HFFc6 (cell line): ENCODE measurements at regions not wholly inside any gene's neighbourhood (a gene's known extent, or its start where the extent isn't known, plus 50 kb on each side); places are given as distances from the start of the nearest gene placed in this dataset.

Source experiments
- DNase-seq: peaks from one replicate; pipeline ENCODE4 v3.0.0-alpha.2; 2018
- H3K27ac Mint-ChIP-seq: 2 replicates; pipeline ENCODE4 v1.8.0; 2020; ENCODE audit warnings: mild to moderate bottlenecking, mixed read lengths
- H3K27me3 Mint-ChIP-seq: 2 replicates; pipeline ENCODE4 v1.8.0; 2021; ENCODE audit warnings: mild to moderate bottlenecking, moderate library complexity, mixed read lengths; ENCODE audit not compliant: insufficient read depth
- H3K36me3 Mint-ChIP-seq: 2 replicates; pipeline ENCODE4 v1.8.0; 2021; ENCODE audit warnings: low read depth, mixed read lengths
- H3K4me1 Mint-ChIP-seq: 2 replicates; pipeline ENCODE4 v1.8.0; 2020; ENCODE audit warnings: low read depth, mixed read lengths
- H3K4me3 Mint-ChIP-seq: 2 replicates; pipeline ENCODE4 v1.8.0; 2020; ENCODE audit warnings: mild to moderate bottlenecking, moderate library complexity, mixed read lengths
- H3K9me3 Mint-ChIP-seq: 2 replicates; pipeline ENCODE4 v1.8.0; 2020; ENCODE audit warnings: mild to moderate bottlenecking, mixed read lengths
- TF ChIP-seq, protein P1 (sequence below): fragments of 200-600 bp; sonication (generic); IDR thresholded peaks from 2 replicates; pipeline ENCODE4 v1.5.0; 2021; ENCODE audit warnings: antibody characterized with exemption, mild to moderate bottlenecking

GRCh38 chr2:234751275-234751973, 200.4 kb upstream of the SH3BP4 start:
- Mint-ChIP-seq H3K27me3 (no peaks in the 10 kb centered on the region; the same call in none of the 2 replicates), H3K9me3 (no peaks in the 10 kb centered on the region), H3K4me1 (peaks cover 13% of the 10 kb centered on the region), H3K4me3 (no peak overlapping the region), H3K36me3 (no peaks in the 10 kb centered on the region), H3K27ac (no peak overlapping the region)
- DNase-seq: no peak
- TF ChIP-seq, protein P1, sequence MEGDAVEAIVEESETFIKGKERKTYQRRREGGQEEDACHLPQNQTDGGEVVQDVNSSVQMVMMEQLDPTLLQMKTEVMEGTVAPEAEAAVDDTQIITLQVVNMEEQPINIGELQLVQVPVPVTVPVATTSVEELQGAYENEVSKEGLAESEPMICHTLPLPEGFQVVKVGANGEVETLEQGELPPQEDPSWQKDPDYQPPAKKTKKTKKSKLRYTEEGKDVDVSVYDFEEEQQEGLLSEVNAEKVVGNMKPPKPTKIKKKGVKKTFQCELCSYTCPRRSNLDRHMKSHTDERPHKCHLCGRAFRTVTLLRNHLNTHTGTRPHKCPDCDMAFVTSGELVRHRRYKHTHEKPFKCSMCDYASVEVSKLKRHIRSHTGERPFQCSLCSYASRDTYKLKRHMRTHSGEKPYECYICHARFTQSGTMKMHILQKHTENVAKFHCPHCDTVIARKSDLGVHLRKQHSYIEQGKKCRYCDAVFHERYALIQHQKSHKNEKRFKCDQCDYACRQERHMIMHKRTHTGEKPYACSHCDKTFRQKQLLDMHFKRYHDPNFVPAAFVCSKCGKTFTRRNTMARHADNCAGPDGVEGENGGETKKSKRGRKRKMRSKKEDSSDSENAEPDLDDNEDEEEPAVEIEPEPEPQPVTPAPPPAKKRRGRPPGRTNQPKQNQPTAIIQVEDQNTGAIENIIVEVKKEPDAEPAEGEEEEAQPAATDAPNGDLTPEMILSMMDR: no peak

GRCh38 chr2:234747833-234748559, 203.8 kb upstream of the SH3BP4 start:
- no peak for DNase-seq
- Mint-ChIP-seq H3K36me3 (no peaks in the 10 kb centered on the region), H3K27me3 (peaks cover 2% of the 10 kb centered on the region), H3K4me3 (no peak overlapping the region), H3K27ac (no peak overlapping the region), H3K4me1 (peaks cover 6% of the 10 kb centered on the region), H3K9me3 (no peaks in the 10 kb centered on the region)
- TF ChIP-seq, protein P1: no peak

DNA sequence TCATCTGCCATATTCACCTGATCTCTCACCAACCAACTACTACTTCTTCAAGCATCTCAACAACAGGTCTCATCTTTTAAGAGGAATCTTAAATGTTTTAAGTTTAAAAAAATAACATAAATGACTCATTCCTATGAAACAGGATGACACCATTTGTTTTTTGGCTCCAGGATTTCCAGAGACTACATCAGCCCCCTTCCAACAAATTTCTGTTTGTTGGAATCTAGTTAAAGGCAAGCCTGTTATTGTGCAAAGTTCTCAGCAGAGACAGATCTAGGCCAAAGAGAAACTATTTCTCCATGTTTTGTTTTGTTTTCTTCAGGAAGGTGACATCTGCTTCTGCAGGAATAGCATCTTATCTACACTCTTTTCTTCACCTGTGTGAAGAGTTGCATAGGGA, 204.8 kb upstream of the SH3BP4 start:
- Mint-ChIP-seq H3K4me1 (peaks cover 9% of the 10 kb centered on the region), H3K4me3 (no peak overlapping the region), H3K27me3 (peaks cover 2% of the 10 kb centered on the region), H3K36me3 (peaks cover 3% of the 10 kb centered on the region; the same call in 1 of the 2 replicates), H3K27ac (no peak overlapping the region), H3K9me3 (peaks cover 2% of the 10 kb centered on the region; the same call in 1 of the 2 replicates)
- TF ChIP-seq, protein P1: no peak
- DNase-seq: no peak

DNA sequence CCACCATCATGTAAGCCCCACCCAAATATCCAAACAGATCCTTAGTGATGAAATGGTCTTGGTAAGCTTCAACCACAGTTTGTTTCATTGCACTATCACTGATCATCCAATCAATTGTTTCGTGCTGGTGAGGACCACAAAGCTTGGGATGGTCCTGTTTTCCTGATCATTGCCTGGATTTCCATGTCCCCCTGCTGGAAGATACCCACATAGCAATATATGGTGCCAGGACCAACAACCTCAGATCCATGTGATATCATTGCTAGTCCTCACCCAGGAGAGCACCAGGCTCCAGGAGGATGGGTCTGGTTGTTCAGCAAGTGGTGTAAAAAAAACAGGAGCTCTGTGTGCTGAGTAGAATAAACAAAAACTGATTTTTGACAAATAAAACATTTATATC, 206.5 kb upstream of the SH3BP4 start:
- peaks cover 2% of the 10 kb centered on the region for H3K27me3 Mint-ChIP-seq
- H3K9me3 Mint-ChIP-seq: peaks cover 6% of the 10 kb centered on the region; the same call in 1 of the 2 replicates
- no peak for DNase-seq
- TF ChIP-seq, protein P1: peak; percentile 33
- H3K4me3 Mint-ChIP-seq: no peak overlapping the region
- peaks cover 14% of the 10 kb centered on the region for H3K4me1 Mint-ChIP-seq
- H3K27ac Mint-ChIP-seq: no peak overlapping the region
- H3K36me3 Mint-ChIP-seq: peaks cover 7% of the 10 kb centered on the region; the same call in 1 of the 2 replicates

GRCh38 chr2:234741976-234742375, 209.8 kb upstream of the SH3BP4 start:
- peaks cover 4% of the 10 kb centered on the region for H3K27me3 Mint-ChIP-seq
- H3K27ac Mint-ChIP-seq: no peak overlapping the region
- H3K36me3 Mint-ChIP-seq: peaks cover 7% of the 10 kb centered on the region; the same call in 1 of the 2 replicates
- no peak for DNase-seq
- TF ChIP-seq, protein P1: no peak
- no peak overlapping the region for H3K4me3 Mint-ChIP-seq
- peaks cover 11% of the 10 kb centered on the region for H3K4me1 Mint-ChIP-seq
- peaks cover 6% of the 10 kb centered on the region; the same call in 1 of the 2 replicates for H3K9me3 Mint-ChIP-seq
